EL (cell line): ENCODE measurements at regions not wholly inside any gene's neighbourhood (a gene's known extent, or its start where the extent isn't known, plus 50 kb on each side); places are given as distances from the start of the nearest gene placed in this dataset.

ENCODE experiments used
- DNase-seq: peaks from one replicate; pipeline ENCODE4 v3.0.0-alpha.2; 2016

DNA sequence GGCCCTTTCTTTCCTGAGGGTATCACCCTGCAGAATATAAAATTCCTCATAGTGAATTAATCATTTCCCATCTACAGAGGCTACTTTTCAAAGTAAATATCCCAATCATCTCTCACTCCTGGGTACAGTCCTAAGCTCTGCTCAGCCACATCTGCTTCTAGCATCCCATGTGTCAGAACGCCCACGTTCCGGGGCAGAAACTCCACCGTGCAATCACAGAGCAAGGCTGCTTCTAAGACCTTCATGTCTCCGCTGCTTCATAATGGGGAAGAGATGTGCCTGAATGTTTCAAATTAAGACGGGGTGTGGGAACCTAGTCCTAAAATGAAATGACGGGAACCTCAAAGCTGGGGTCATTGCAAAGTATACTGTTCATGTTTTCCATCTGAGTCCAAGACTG, 208.8 kb upstream of the GMDS start:
- DNase-seq = peak; percentile 11

DNA sequence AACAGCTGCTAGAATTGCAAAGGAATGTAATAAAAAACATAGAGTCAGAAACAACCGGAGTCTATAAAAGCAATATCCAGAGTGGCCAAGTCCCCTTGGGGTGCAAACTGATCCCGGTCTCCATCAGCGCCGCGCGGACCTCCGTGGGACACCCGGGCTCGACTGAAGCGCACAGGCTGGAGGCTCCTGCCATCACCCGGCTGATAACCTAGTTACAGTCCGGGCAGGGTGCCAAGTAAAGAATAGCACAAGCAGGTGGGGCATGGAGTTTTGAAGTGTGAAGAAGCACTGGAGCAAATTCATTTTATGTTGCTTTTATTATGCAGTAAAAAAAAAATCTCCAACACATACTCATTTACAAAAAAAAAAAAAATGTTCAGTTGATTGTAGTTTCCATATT, 205.1 kb upstream of the GMDS start:
- peak; percentile 13 for DNase-seq

DNA sequence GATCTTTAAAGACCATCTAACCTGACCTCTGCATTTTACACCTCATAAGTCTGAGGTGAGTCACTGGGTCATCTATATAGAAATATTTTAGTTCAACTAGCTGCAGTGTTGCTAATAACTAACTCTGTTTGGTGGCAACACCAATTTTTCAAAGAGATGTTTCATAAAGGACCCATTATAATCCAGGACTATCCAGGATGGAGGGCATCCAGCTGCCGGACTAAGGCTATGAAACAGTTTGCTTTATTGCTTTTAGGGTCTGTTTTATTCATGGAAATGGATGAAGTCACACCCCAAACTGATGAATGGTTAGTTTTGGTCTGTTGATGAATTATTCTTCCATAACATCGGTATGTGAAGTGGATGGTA, 204.2 kb upstream of the GMDS start:
- no peak for DNase-seq

DNA sequence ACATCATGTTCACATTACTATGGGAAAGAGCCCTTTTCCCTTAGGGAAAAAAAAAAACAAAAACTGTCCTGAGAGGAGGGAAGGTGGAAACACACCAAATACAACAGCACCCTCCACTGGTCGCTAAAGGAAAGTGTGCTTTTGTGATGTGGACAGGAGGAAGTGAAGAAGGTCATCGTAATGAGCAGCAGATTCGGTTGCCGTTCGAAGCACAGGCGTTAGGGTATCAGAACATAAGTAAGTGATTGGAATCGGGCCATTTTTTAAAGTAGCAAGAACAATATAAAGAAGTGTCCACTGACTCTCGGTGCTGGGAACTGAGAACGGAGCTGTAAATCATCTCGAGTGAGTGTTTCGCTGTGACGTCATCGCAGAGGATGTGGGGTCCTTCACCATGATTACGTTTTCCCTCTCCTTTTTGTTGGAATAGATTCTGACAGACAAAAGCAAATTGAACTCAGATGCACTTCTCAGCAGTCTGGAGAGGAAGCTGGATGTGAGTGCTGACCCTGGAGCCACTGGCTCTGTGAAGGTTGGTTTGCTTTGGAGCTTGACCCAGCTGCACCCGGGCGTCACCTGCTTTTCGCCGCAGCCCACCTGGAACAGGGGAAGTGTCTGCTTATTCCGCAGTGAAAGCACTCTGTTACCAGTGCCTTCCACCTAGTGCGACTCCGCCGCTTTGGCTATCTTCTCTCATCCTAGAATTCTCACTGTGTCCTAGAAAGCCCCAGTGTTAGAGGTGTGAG, 203.6 kb upstream of the GMDS start:
- DNase-seq = peak; percentile 83

DNA sequence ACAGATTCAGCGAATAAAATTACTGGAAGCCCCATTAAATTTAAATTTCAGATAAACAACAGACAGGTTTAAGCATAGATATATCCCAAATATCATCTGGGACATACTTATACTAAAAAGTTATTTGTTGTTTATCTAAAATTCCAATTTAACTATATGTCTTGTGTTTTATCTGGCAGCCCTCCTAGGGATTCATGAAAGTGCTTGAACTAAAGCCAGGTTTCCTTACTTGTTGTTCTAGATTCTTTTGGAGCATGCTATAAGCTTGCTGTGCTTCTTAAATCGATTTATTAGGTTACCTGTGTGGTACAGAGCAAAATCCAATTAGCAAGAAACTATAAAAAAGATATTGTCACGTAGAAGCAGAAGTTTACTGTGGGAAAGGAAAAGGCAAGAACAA, 202.5 kb upstream of the GMDS start:
- DNase-seq = no peak

DNA sequence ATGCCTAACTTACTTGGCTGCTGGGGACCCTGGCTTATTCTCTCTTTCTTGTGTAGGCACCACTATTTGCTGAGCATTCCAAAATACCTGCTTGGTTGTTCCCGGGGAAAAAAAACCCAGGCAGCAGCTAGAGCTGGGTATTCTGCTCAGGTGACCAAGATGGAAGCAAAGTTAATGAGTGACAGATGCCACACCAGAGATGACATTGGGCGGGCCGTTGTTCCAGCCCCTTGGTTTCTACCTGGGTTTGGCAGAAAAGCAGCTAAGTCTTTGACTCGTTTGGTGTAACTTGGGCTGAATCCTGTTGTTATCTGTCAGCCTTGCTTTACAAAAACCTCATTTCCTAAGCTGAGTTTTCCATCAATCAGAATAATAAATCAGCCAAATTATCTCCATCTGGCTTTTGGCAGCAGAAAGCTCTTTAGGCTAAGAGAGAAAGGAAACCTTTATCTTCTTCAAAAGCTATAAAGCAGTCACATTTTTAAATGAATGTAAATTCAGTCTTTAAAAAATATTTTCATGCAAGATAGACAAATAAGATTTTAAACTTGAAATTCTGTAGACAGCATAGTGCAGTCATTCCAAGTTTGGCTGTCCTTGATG, 202.0 kb upstream of the GMDS start:
- no peak for DNase-seq

DNA sequence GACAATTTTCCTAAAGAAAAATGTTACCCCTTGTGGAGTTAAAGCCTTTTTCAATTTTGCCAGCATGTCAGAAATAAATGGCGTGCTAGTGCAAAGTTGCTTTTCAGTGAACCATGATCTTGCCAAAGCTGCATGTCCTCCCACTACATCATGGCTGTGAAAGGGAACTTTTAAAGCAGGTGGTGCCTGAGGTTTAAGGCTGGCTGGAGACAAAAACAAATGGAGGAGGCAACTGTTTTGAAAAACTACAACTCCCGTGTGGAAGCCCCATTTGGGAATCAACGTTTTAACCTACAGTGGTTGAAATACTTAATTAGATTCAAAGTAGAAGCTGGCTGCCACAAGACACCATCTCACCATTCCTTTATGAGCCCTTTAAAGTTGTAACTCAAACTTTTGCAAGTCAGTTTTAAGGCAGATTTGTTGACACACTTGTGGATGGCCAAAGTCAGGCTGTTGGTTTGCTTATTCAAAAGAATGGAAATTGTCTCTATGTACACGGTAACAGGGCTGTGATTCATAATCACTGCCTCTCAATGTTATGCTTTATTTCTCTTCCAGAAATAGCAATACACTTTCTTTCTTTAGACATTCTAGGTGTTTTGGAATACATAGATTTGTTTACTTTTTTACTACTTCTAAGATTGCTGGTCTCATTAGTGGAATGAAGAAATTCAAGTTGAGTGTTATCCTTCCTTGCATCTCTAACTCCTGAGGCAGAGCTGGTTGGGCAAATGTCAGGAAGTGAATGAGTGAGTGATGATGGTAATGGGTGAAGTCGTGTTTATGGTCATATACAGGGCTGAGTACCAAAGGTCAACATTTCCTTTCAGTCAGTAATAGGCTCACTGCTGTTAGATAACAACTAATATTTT, 196.4 kb upstream of the GMDS start:
- no peak for DNase-seq

DNA sequence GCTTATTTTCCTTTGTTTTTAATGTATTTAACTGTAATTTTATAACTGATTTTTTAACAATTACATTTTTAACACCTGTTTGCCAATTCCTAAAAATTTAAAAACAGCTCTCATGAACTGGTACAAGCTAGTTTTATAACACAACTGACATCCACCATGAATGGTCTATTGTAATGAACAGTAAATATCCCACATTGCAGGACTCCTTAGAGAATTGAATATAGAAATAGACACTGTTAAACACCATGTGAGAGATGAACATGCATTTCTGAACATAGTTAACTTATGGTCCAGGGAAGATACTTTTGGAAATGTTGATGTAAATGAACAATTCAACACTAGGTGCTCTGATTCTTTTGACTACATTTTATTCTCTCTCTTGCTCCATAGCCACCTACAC, 195.1 kb upstream of the GMDS start:
- no peak for DNase-seq

DNA sequence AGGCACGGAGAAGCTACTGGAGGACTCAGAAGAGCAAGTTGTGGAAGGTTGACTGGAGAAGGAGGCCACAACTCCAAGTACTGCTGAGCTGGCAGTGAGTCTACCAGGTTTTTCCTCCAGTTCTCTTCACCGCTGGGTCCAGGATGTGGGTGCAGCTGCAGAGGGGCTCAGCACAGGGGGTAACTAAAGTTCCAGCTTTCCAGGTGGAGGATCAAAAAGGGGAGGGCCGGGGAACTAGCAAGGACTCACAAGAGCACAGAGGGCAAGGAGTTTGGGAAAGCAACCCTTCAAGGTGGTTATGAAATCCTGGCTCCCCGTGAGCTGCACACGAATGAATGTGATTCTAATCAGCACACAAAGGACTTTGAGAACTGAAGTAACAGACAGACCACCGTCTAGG, 194.2 kb upstream of the GMDS start:
- no peak for DNase-seq

DNA sequence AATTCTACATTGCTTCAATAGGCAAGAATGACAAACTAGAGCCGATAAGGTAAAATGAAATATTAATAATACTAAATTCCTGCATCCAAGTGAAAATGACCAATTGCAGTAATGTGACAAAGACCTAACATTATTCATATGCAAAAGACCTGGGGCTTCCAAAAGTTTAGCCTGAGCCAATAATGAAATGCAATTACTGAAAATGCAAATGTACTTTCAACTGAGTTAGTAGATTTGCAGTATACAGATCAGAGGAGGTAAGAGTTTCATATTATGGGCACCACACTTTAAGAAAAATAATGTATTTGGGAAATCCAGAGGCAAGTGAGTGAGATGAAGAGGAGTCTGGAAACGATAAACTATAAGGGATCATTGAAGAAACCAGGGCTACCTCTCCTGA, 193.7 kb upstream of the GMDS start:
- DNase-seq = no peak

DNA sequence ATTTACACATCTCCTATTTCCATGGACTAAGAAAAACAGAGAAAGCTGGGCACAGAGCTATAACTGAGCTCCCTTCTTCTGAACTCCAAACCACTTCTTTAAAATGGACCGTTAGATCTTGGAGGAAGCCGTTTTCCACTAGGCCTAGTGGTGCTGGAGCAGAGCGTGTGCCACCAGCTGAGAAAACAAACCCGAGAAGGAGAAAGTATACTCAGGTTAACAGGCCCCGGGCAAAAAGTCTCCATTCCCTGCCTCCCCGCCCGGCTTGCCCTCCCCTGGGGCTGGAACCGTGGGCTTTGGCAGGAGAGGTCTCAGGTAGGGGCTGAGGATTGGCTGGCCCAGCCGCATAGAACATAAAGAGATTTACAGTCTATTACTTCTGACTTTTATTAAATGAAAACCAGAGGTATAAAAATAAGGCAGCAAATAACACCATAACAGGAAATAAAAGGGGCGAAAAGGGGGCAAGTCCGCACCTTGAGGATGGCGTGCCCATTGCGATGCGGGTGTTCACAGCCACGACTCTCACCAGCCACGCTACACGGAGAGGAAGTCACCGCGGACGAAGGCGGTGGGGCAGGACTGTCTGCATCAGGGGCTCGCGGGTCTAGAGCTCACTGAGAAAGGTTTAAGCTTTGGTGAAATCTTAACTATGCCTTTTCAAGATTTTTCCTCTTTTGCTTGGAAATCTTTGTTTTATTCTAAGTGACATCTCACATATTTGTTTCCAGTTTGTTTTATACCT, 191.2 kb upstream of the GMDS start:
- no peak for DNase-seq

DNA sequence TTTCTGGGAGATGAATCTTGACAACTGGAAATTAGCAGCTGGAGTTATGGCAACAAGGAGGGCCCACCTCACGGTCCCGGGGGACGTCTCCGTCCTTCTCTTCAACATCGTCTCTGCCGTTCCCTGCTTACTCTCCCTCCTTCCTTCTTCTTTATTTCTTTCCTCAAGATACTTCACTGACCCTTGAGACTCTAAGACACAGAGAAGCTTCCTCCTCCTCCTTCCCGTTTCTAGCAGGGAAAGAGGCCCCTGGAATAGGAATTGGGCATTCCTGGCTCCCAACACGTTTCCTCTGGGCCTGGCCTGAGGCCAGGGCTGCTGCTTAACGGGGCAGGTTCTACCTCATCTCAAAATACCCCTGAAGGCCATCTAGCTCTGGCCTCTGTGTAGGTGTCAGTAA, 189.9 kb upstream of the GMDS start:
- DNase-seq = no peak

DNA sequence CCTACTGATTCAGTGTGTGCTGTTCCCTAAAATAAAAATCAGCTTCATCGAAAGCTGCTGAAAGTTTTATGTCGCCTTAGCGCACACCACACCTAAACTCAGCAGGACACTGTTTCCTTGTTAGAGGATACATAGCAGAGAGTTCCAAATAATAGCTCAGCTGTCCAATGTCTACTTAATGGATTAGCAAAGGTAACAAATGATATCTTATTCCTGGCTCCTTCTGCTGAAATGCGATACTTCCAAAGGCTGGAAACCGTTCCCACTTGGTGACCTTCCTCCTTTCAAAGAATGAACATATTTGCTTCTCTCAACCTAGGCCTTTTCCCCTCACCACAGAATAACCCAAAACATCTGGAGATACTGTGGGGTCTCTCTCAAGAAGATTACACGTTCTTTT, 189.5 kb upstream of the GMDS start:
- DNase-seq = no peak

DNA sequence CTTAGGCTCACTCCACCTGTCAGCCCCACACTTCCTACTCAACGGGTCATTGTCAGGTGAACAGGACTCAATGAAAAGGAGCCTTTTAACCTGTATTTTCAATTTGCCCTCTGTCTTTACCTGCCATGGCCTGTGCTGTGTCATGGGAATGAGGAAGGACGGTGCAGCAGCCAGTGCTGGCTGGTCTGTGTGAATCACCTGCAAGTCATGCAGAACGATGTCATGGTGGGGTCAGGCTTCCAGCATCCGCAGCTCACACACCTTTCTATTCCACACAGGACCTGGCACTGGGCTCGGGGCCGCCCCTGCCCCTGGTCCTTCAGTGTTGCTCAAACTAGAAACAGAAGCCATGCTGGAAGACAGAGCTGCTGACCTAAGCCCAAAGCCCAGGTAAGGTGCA, 188.7 kb upstream of the GMDS start:
- no peak for DNase-seq

DNA sequence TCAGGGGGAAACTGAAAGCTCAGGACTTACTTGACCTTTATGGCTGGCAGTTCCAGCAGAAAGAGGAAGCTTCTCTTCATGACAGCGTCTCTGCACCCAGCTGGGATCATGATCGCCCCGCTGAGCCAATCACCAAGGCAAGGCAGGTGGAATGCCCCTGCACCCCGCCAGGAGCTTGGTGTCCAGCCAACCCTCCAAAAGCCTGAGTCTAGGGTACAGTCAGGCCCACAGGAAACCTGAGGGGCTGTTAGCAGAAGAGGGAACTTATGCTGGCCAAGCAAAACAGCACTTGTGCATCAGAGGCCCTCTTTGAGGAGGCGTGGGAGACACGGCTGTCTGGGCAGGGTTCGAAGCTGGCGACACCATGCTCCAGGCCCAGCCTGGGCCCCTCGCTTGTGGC, 188.3 kb upstream of the GMDS start:
- no peak for DNase-seq

DNA sequence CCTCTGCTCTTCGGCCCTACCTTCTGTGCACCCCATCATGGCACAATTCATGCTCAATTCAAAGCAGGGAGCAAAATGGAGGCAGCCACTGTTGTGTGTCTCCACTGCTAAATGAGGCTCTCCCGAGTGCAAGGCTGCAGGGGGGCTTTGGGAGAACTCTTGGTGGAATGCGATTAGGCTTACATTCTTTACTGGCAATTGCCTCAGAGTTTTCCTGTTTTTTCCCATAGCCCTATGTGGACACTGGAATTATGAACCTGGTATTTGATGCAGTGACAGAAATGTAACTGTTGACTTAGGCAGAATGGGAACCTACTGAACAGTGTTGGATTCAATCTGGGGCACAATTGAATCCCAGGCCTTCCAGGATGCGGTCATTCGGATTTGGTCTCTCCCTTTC, 187.9 kb upstream of the GMDS start:
- DNase-seq = no peak

DNA sequence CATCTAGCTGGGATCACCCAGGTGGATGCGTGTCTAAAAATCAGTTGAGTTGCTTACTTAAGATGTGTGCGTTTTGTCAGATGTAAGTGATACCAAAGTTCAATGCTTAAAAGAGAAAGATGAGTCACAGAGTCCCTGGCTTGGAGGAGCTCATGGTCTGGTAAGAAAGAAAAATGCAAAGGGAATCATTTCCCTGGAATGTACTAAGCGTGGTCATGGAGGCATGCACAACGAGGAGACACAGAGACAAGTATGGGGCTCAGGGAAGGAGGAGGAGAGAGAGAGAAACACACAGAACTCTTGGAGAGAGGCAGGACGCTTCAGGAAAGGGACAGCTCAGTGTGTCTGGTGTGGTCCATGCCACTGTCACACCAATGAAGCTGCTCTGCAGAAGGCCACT, 186.9 kb upstream of the GMDS start:
- peak; percentile 94 for DNase-seq

DNA sequence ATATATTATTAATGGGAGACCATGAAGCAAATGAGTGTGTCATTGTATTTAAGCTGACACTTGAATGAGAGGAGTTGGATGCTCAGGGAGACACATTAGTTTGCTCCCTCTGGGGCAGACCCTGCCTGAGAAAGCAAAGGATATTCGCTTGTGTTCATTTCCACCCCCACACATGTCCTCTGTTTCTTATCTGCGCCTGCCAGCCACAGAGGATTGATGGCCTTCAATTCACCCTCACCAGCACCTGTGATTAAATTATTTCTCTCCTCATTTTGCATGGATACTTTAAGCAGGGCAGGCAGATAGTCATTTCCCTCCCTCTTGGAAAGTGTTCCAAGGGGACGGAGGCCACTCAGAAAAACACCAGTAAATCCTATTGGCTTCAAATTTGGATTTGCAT, 185.2 kb upstream of the GMDS start:
- no peak for DNase-seq

DNA sequence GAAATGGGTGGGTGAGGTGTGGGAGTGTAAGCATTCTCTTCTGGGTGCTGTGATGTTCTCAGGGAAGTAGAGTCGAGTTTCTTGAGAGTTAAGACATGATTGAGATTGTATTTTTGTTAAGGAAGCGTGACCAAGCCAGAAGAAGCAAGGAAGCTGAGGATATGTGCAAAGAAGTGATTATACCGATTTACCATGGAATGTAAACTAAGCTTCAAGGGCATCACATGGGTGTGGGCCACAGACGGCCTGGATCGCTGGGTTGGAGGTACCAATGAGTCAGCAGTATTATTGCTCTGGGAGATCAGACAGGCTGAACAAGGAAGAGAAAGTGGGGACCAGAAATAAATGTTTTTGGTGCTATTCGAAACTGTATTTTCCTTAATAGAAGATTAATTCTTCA, 184.1 kb upstream of the GMDS start:
- peak; percentile 31 for DNase-seq

DNA sequence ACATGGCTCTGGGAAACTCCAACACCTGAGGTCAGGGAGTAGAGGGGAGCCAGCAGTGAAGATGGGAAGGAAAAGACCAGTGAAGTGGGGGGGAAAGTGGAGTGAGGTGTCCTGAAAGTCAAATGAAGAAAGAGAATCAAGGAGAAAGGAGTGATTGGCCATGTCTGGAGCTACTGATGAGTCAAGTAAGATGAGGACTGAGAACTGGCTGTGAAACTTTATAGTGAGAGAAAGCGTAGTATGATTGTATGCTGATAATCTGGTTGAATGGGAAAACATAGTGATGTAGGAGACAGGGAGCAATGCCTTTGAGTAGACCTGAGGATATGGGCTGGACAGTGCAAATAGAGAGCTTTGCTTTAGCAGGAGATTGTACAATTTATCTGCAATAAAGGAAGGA, 183.6 kb upstream of the GMDS start:
- no peak for DNase-seq

DNA sequence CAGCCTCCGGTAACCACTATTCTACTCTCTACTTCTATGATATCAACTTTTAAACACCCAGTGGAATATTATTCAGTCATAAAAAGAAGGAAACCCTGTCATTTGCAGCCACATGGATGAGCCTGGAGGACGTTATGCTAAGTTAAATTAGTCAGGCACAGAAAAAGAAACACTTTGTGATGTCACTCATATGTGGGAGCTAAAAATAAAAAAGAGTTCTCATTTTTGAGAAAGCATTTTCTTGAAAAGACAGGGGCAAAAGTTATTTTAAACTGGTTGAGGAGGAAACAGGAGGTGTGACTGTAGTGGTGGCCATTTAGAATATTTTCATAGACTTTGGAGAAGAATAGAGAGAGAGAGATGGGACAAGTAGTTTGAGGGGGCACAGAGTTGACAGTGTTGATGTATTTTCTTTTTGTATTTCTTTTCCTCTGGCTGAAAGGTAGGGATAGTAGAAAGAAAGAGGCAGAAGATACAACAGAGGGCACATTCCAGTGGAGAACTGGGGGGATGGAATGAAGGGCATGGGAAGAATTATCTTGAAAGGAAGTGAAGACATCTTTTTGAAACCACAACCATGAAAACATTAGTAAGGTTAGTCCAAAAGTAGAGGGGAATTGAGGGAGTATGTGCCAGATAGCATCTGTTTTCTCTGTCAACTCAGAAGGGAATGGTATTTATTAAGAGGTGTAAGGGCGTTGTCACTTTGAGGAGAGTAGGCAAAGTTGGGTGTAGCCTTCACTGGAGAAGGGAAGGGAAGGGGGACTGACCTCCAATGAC, 181.3 kb upstream of the GMDS start:
- peak; percentile 75 for DNase-seq

DNA sequence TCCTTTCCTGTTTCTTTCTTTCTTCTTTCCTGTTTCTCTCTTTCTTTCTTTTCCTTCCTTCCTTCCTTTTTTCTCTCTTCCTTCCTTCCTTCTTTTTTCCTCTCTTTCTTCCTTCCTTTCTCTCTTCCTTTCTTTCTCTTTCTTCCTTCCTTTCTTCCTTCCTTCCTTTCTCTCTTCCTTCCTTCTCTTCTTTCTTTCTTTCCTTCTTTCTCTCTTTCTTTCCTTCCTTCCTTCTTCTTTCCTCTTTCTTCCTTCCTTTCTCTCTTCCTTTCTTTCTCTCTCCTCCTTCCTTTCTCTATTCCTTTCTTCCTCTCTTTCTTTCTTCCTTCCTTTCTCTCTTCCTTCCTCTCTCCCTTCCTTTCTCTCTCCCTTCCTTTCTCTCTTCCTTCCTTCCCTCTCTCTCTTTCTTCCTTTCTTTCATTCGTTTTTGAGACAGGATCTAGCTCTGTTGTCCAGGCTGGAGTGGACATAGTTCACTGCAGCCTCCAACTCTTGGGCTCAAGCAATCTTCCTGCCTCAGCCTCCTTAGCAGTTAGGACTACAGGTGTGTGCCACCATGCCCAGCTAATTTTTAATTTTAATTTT, 170.8 kb upstream of the GMDS start:
- DNase-seq = no peak
